CD14-positive monocyte (primary cell): ENCODE measurements at regions not wholly inside any gene's neighbourhood (a gene's known extent, or its start where the extent isn't known, plus 50 kb on each side); places are given as distances from the start of the nearest gene placed in this dataset.

Source experiments
- DNase-seq, 3 donors: peaks; one replicate each; pipeline ENCODE4 v3.0.0-alpha.2; 2011 to 2022
- H2AFZ ChIP-seq: 2 replicates; pipeline ENCODE4 v1.6.0; 2012; ENCODE audit warnings: mild to moderate bottlenecking, low read depth, low read length, inconsistent platforms; ENCODE audit not compliant: insufficient read depth, poor library complexity, severe bottlenecking
- H3K27ac ChIP-seq, 2 donors: 1 replicate in 1 of 2; 2 replicates in 1 of 2; pipeline ENCODE4 v1.5.1; 2012 to 2013; ENCODE audit warnings: low read length in 2 of 2, control low read depth in 1 of 2, inconsistent platforms in 1 of 2, low read depth in 1 of 2, mild to moderate bottlenecking in 1 of 2
- H3K27me3 ChIP-seq, 2 donors: one replicate each; pipeline versions ENCODE4 v1.6.0 to v1.6.1; 2011 to 2013; ENCODE audit warnings: low read length in 2 of 2; ENCODE audit not compliant: control insufficient read depth in 2 of 2, insufficient read depth in 2 of 2
- H3K36me3 ChIP-seq, 2 donors: replicated peaks in 1 of 2; 1 replicate in 1 of 2; 2 replicates in 1 of 2; pipeline versions ENCODE4 v1.5.1 to v1.6.1; 2012 to 2013; ENCODE audit warnings: low read length in 2 of 2, control low read depth in 1 of 2, inconsistent platforms in 1 of 2, mild to moderate bottlenecking in 1 of 2; ENCODE audit not compliant: insufficient read depth in 2 of 2, control insufficient read depth in 1 of 2
- H3K4me1 ChIP-seq, 2 donors: 1 replicate in 1 of 2; 2 replicates in 1 of 2; pipeline versions ENCODE4 v1.5.1 to v1.6.1; 2012 to 2013; ENCODE audit warnings: low read length in 2 of 2, control low read depth in 1 of 2, inconsistent platforms in 1 of 2, mild to moderate bottlenecking in 1 of 2, moderate library complexity in 1 of 2; ENCODE audit not compliant: insufficient read depth in 2 of 2, control insufficient read depth in 1 of 2
- H3K4me2 ChIP-seq: replicated peaks from 2 replicates; pipeline ENCODE3; 2012; ENCODE audit warnings: low read length, moderate library complexity, mild to moderate bottlenecking; ENCODE audit not compliant: poor library complexity, severe bottlenecking; ENCODE audit errors: extremely low read depth
- H3K4me3 ChIP-seq, 3 experiments: fragments of 200-600 bp in 1 of 3; sonication (generic) in 1 of 3; replicated peaks in 1 of 3; 1 replicate in 2 of 3; 2 replicates in 1 of 3; pipeline ENCODE4 v1.5.1; 2011 to 2013; ENCODE audit warnings: low read length in 3 of 3, mild to moderate bottlenecking in 3 of 3, control low read depth in 2 of 3, low read depth in 2 of 3, inconsistent platforms in 1 of 3, moderate library complexity in 1 of 3
- H3K79me2 ChIP-seq: 2 replicates; pipeline ENCODE4 v1.6.0; 2012; ENCODE audit warnings: mild to moderate bottlenecking, control low read depth, inconsistent platforms, low read length, moderate library complexity; ENCODE audit not compliant: insufficient read depth
- H3K9ac ChIP-seq: 2 replicates; pipeline ENCODE4 v1.6.0; 2017; ENCODE audit warnings: low read length, mild to moderate bottlenecking; ENCODE audit not compliant: insufficient read depth, poor library complexity, severe bottlenecking
- H3K9me3 ChIP-seq, 2 donors: replicated peaks in 1 of 2; 1 replicate in 1 of 2; 2 replicates in 1 of 2; pipeline versions ENCODE4 v1.5.1 to v1.6.1; 2012 to 2013; ENCODE audit warnings: low read length in 2 of 2, control low read depth in 1 of 2; ENCODE audit not compliant: control insufficient read depth in 1 of 2, insufficient read depth in 1 of 2
- H4K20me1 ChIP-seq: 2 replicates; pipeline ENCODE4 v1.6.0; 2012; ENCODE audit warnings: mild to moderate bottlenecking, low read length, control low read depth, moderate library complexity; ENCODE audit not compliant: insufficient read depth
- H3K27ac Mint-ChIP-seq, 7 donors: one replicate each; pipeline ENCODE4 v1.8.0; 2020; ENCODE audit warnings: mild to moderate bottlenecking in 7 of 7, mixed read lengths in 7 of 7, moderate library complexity in 6 of 7, inconsistent platforms in 2 of 7
- H3K27me3 Mint-ChIP-seq, 3 donors: one replicate each; pipeline ENCODE4 v1.8.0; 2021 to 2022; ENCODE audit warnings: low read depth in 3 of 3, mild to moderate bottlenecking in 3 of 3, mixed read lengths in 3 of 3, moderate library complexity in 3 of 3, inconsistent platforms in 1 of 3
- H3K36me3 Mint-ChIP-seq, 2 donors: one replicate each; pipeline ENCODE4 v1.8.0; 2020; ENCODE audit warnings: mixed read lengths in 2 of 2, inconsistent platforms in 1 of 2, mild to moderate bottlenecking in 1 of 2
- H3K4me1 Mint-ChIP-seq: one replicate; pipeline ENCODE4 v1.8.0; 2020; ENCODE audit warnings: mild to moderate bottlenecking, mixed read lengths
- H3K4me3 Mint-ChIP-seq, 2 donors: one replicate each; pipeline ENCODE4 v1.8.0; 2020; ENCODE audit warnings: mild to moderate bottlenecking in 2 of 2, mixed read lengths in 2 of 2, moderate library complexity in 1 of 2
- H3K9me3 Mint-ChIP-seq, 7 donors: one replicate each; pipeline ENCODE4 v1.8.0; 2020 to 2022; ENCODE audit warnings: mixed read lengths in 7 of 7, mild to moderate bottlenecking in 6 of 7, moderate library complexity in 6 of 7, inconsistent platforms in 2 of 7
- WGBS: methylation state at CpG from one replicate; pipeline ENCODE4 v1.1.5; 2013; ENCODE audit warnings: missing lambda C conversion rate; ENCODE audit not compliant: insufficient coverage; 5-methylcytosine and 5-hydroxymethylcytosine counted together
- intact Hi-C, 2 donors: fragments of 100-400 bp; cut with micrococcal nuclease; formaldehyde crosslinking; loops; one replicate each; pipeline versions ENCODE4 v1.15.0 to v1.15.1; 2023
- TF ChIP-seq, protein P1 (sequence below): fragments of 200-600 bp; IDR thresholded peaks from one replicate; pipeline ENCODE4 v1.8.0; 2022; ENCODE audit warnings: antibody characterized with exemption, mild to moderate bottlenecking

DNA sequence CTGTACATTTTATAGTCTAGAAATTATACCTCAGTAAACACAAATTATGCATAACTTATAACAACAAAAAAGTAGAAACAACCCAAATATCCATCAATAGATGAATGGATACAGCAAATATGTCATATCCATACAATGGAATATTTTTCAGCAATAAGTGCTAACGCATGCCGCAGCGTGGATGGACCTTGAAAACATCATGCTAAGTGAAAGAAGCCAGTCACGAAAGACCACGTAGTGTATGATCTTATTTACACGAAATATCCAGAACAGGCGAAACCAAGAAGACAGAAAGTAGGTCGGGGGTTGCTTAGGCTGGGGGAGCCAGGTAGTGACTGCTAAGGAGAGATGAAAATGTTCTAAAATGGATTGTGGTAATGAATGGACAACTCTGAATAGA lies 167.1 kb upstream of the MYCN start:
- no peaks in the 10 kb centered on the region for H3K4me1 Mint-ChIP-seq
- DNase-seq = no peak
- H3K27me3 ChIP-seq = no peaks in the 10 kb centered on the region
- intact Hi-C loops = no loop called here
- H3K27ac ChIP-seq = no peak overlapping the region
- H3K27ac Mint-ChIP-seq = no peak overlapping the region
- H3K36me3 Mint-ChIP-seq = no peaks in the 10 kb centered on the region
- no peak overlapping the region for H2AFZ ChIP-seq
- H4K20me1 ChIP-seq = no peaks in the 10 kb centered on the region
- H3K79me2 ChIP-seq = no peaks in the 10 kb centered on the region
- H3K36me3 ChIP-seq = no peaks in the 10 kb centered on the region
- H3K4me3 ChIP-seq = no peak overlapping the region
- WGBS = 88% methylated on average over 7 of the region's 8 CpGs
- no peak overlapping the region for H3K4me3 Mint-ChIP-seq
- TF ChIP-seq, protein P1, sequence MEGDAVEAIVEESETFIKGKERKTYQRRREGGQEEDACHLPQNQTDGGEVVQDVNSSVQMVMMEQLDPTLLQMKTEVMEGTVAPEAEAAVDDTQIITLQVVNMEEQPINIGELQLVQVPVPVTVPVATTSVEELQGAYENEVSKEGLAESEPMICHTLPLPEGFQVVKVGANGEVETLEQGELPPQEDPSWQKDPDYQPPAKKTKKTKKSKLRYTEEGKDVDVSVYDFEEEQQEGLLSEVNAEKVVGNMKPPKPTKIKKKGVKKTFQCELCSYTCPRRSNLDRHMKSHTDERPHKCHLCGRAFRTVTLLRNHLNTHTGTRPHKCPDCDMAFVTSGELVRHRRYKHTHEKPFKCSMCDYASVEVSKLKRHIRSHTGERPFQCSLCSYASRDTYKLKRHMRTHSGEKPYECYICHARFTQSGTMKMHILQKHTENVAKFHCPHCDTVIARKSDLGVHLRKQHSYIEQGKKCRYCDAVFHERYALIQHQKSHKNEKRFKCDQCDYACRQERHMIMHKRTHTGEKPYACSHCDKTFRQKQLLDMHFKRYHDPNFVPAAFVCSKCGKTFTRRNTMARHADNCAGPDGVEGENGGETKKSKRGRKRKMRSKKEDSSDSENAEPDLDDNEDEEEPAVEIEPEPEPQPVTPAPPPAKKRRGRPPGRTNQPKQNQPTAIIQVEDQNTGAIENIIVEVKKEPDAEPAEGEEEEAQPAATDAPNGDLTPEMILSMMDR = no peak
- no peak overlapping the region for H3K9ac ChIP-seq
- no peaks in the 10 kb centered on the region for H3K9me3 ChIP-seq
- no peaks in the 10 kb centered on the region for H3K4me1 ChIP-seq
- no peak overlapping the region for H3K4me2 ChIP-seq
- H3K9me3 Mint-ChIP-seq = peaks cover 0 to 3% (median 0%) of the 10 kb centered on the region in 7 donors
- peaks cover 0 to 3% (median 0%) of the 10 kb centered on the region in 3 donors for H3K27me3 Mint-ChIP-seq

DNA sequence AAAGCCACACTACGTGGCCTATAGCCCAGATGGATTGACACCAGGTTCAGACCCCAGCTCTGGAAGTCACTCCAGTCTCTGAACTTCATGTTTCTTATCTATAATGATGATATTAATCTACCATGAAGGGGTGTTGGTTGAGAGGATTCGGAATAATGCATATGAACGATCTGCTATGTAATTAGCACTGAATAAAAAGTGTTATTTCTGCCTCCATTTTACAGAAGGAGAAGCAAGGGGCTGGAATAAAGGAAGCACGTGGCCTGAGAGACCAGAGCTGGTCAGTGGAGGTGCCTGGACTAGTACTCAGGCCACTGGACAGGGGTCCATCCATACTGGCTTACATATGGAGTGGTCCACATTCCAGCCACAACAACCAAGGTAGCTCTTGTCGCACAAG lies 166.5 kb upstream of the MYCN start:
- 85% methylated on average over 1 of the region's 5 CpGs for WGBS
- no peaks in the 10 kb centered on the region for H3K36me3 ChIP-seq
- H3K36me3 Mint-ChIP-seq = no peaks in the 10 kb centered on the region
- H4K20me1 ChIP-seq = no peaks in the 10 kb centered on the region
- H3K9ac ChIP-seq = no peak overlapping the region
- no peaks in the 10 kb centered on the region for H3K79me2 ChIP-seq
- H3K4me3 ChIP-seq = no peak overlapping the region
- H3K9me3 ChIP-seq = no peaks in the 10 kb centered on the region
- peak overlapping the region in 1 of 7 donors; percentile 21 for H3K27ac Mint-ChIP-seq
- H2AFZ ChIP-seq = no peak overlapping the region
- intact Hi-C loops = no loop called here
- peaks cover 0 to 3% (median 0%) of the 10 kb centered on the region in 3 donors for H3K27me3 Mint-ChIP-seq
- no peak overlapping the region for H3K4me3 Mint-ChIP-seq
- no peaks in the 10 kb centered on the region for H3K27me3 ChIP-seq
- no peaks in the 10 kb centered on the region for H3K4me1 ChIP-seq
- no peak overlapping the region for H3K4me2 ChIP-seq
- TF ChIP-seq, protein P1 = no peak
- H3K27ac ChIP-seq = no peak overlapping the region
- DNase-seq = no peak
- peaks cover 0 to 3% (median 0%) of the 10 kb centered on the region in 7 donors for H3K9me3 Mint-ChIP-seq
- H3K4me1 Mint-ChIP-seq = no peaks in the 10 kb centered on the region
